RWPE1 (cell line): ENCODE measurements at regions not wholly inside any gene's neighbourhood (a gene's known extent, or its start where the extent isn't known, plus 50 kb on each side); places are given as distances from the start of the nearest gene placed in this dataset.

Experiments
- CTCF ChIA-PET: fragments of 350-600 bp; sonication (Branson Sonifier 250); formaldehyde crosslinking; extraction: SDS; loops from one replicate; lab custom pipeline; 2021; lab: Yijun Ruan, JAX
- POLR2A ChIA-PET: fragments of 400-600 bp; formaldehyde crosslinking; extraction: SDS; loops from one replicate; lab custom pipeline; 2020; ENCODE audit warnings: antibody characterized with exemption; ENCODE audit not compliant: low non-redundant PET; lab: Yijun Ruan, JAX
- DNase-seq: peaks from one replicate; pipeline ENCODE4 v3.0.0; 2012; ENCODE audit warnings: low spot score
- H3K27ac ChIP-seq: fragments of 450-650 bp; 2 replicates; pipeline ENCODE4 v1.5.1; 2017
- CTCF ChIP-seq: fragments of 450-650 bp; conservative IDR thresholded peaks from 2 replicates; pipeline ENCODE4 v1.5.1; 2017; ENCODE audit warnings: low read depth, mild to moderate bottlenecking

DNA sequence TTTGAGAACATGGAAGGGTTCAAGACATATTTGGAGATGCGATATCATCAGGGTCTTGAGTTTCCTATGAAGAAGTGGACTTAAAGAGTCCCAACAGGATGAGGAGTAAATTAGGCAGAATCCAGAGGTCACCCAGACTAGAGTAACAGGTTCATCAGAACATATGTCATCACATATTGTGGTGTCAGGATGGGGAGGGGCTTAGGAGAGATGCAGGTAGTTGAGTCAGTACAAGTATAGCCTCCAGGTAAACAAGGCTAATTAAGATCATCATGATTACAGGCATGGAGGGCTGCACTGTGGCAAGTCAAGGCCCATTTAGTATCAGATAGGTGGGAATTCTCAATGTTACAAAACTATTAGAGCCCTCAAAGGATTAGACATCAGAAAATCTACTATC is 90.1 kb upstream of the PAK5 start:
- ChIA-PET CTCF (no interaction called here), POLR2A (no interaction called here)
- TF ChIP-seq CTCF, result no peak
- peak; percentile 12 for DNase-seq
- no peak overlapping the region for H3K27ac ChIP-seq

DNA sequence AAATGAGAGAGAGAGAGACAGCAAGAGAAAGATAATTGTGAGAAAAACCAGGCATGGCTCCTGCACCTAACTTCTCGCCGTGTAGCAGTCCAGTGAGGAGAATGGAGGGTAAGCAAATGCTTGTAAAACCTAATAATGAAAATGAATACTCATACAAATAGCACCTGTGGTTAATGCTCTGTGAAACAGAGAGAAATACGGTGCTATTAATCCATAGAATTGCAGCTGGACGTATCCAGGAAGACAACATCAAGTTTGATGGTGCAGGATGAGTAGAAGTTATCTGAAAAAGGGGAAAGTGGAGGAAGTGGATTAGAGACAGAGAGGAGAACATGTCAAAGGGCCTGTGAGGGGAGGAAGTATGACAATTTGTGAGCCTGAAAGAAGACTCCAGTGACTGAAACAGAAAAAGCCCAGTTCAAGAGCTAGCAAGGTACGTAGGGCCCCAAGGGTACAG is 89.4 kb upstream of the PAK5 start:
- ChIA-PET CTCF (no interaction called here), POLR2A (no interaction called here)
- no peak overlapping the region for H3K27ac ChIP-seq
- TF ChIP-seq CTCF, result no peak
- no peak for DNase-seq

- CTCF ChIA-PET, result no interaction called here
- POLR2A ChIA-PET, result no interaction called here
- no peak overlapping the region for H3K27ac ChIP-seq
- no peak for TF ChIP-seq CTCF
- DNase-seq, result peak; percentile 51
Measured at GRCh38 chr20:9927224-9927623, 88.3 kb upstream of the PAK5 start.

- H3K27ac ChIP-seq, result no peak overlapping the region
- ChIA-PET CTCF (interaction anchor here (0.6 kb wide), 1 partner anchor 187 kb away, joined by 3 read pairs; no protein-coding TSS in a partner anchor), POLR2A (no interaction called here)
- no peak for DNase-seq
- TF ChIP-seq CTCF, result no peak
Measured at GRCh38 chr20:9926476-9926875, 87.6 kb upstream of the PAK5 start.

DNA sequence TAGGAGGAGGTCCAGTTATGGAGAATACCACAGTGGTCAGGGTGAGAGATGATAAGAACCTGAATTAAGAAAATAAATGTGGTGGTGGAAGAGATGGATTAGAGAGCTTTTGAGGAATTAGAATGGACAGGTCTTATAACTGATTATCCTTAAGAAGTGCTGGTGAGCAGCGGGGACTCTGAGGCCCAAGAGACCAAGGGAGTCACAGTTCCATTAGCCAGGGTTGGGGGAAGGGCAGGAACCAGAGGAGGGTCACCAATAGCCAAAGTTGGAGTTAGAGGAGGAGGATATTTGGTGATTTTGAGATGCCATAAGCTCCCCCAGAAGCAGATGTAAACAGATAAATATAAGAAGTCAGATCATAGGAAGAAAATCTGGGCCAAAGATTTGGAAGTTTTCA is 87.1 kb upstream of the PAK5 start:
- ChIA-PET POLR2A (no interaction called here), CTCF (no interaction called here)
- TF ChIP-seq CTCF, result no peak
- no peak overlapping the region for H3K27ac ChIP-seq
- no peak for DNase-seq

DNA sequence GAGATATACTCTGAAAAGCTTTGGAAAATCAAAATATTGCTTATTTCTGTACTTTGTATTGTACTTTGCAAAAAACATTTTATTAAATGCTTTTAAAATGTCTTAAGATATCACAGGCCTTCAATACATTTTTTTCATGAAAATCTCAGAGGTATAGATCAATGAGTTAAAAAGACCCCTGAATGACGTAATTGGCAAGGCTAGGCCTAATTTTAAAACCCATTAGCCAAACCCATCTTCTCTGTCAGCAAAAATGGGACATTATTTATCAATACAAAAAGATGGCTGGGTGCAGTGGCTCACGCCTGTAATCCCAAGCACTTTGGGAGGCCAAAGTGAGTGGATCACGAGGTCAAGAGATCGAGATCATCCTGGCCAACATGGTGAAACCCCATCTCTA is 84.8 kb upstream of the PAK5 start:
- TF ChIP-seq CTCF, result no peak
- ChIA-PET POLR2A (no interaction called here), CTCF (interaction anchor here (0.5 to 0.7 kb wide), 2 partner anchors 92 to 307 kb away, joined by 3 to 6 read pairs; no protein-coding TSS in a partner anchor)
- H3K27ac ChIP-seq, result no peak overlapping the region
- no peak for DNase-seq
